ENCODE measurements at regions not wholly inside any gene's neighbourhood (a gene's known extent, or its start where the extent isn't known, plus 50 kb on each side); places are given as distances from the start of the nearest gene placed in this dataset.

- TF ChIP-seq CTCF (tag by site-specific recombination; IDR thresholded peaks at IDR 0.05): no peak
- no peak for TF ChIP-seq AEBP2 (tag by site-specific recombination; IDR thresholded peaks at IDR 0.05; ENCODE audit: borderline replicate concordance)
- TF ChIP-seq SETDB1 (IDR thresholded peaks at IDR 0.05; ENCODE audit: insufficient read length, low read length): no peak
- TF ChIP-seq ZNF324 (tag by site-specific recombination; IDR thresholded peaks at IDR 0.05): no peak
- no peak for TF ChIP-seq GLI4 (tag by site-specific recombination; IDR thresholded peaks at IDR 0.05)
- TF ChIP-seq ZSCAN18 (tag by site-specific recombination; IDR thresholded peaks at IDR 0.05): no peak
- TF ChIP-seq ZNF2 (tag by site-specific recombination; IDR thresholded peaks at IDR 0.05): no peak
- no peak for TF ChIP-seq REST (tag by site-specific recombination; IDR thresholded peaks at IDR 0.05)
- no peak for TF ChIP-seq KLF16 (tag by site-specific recombination; IDR thresholded peaks at IDR 0.05)
- TF ChIP-seq ZNF362 (tag by site-specific recombination; IDR thresholded peaks at IDR 0.05): no peak
- no peak for TF ChIP-seq ZNF148 (tag by site-specific recombination; IDR thresholded peaks at IDR 0.05; ENCODE audit: borderline replicate concordance)
- TF ChIP-seq ZBTB8A (tag by site-specific recombination; IDR thresholded peaks at IDR 0.05): no peak
- no peak for TF ChIP-seq PRDM6 (tag by site-specific recombination; IDR thresholded peaks at IDR 0.05)
Measured at GRCh38 chr13:88014527-88014926, 343.4 kb downstream of the SLITRK5 start.

Measured in HEK293 (cell line).